ENCODE measurements at regions not wholly inside any gene's neighbourhood (a gene's known extent, or its start where the extent isn't known, plus 50 kb on each side); places are given as distances from the start of the nearest gene placed in this dataset.

DNA sequence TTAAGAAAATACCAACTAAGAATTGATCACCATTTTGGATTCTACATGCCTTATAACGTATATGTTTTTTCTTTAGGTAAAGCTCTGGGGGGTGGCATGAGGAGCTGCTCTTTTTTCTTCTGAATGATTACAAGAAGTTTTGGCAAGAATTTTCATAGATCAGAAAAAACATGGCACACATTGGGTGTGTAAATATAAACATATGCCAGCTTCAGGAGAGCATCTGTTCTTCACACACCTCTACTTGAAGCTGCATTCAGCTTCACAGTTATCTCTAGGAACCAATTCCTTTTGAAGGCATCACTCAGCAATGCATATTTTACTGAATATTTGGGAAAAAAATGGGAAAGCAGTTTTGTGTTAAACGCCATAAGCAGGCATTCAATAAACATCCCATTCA is 122.7 kb upstream of the GHR start:
- H3K27me3 ChIP-seq (ENCODE audit: control insufficient read depth in 1 of 2, insufficient read depth in 2 of 2, low read length in 2 of 2): no peaks in the 10 kb centered on the region
- H3K27me3 Mint-ChIP-seq: no peaks in the 10 kb centered on the region
- intact Hi-C loops (cut with DNase I, micrococcal nuclease): no loop called here
- no peak overlapping the region for H3K27ac ChIP-seq (ENCODE audit: low read depth in 1 of 2, low read length in 2 of 2)
- H3K36me3 ChIP-seq (ENCODE audit: insufficient read depth, low read length): no peaks in the 10 kb centered on the region
- no peaks in the 10 kb centered on the region for H3K36me3 Mint-ChIP-seq (ENCODE audit: low read depth)
- no peak for DNase-seq
- peaks cover 4% of the 10 kb centered on the region for H3K9me3 Mint-ChIP-seq
- peaks cover 0 to 4% of the 10 kb centered on the region in 2 experiments for H3K9me3 ChIP-seq (ENCODE audit: control insufficient read depth in 1 of 2, insufficient read depth in 1 of 2, low read length in 2 of 2)
- H3K4me1 ChIP-seq (ENCODE audit: insufficient read depth, low read length): no peaks in the 10 kb centered on the region
- TF ChIP-seq CTCF (IDR thresholded peaks at IDR 0.05): no peak
- CTCF ChIA-PET: no interaction called here
- H3K4me3 ChIP-seq (ENCODE audit: low read length): no peak overlapping the region
- no peak overlapping the region for H3K27ac Mint-ChIP-seq
- no peak overlapping the region for H3K4me3 Mint-ChIP-seq
- no peak for ATAC-seq (ENCODE audit: poor library complexity)
- POLR2A ChIA-PET: no interaction called here
- H3K4me1 Mint-ChIP-seq (ENCODE audit: low read depth): no peaks in the 10 kb centered on the region

GRCh38 chr5:42301349-42301748 is 121.9 kb upstream of the GHR start:
- H3K4me3 ChIP-seq (ENCODE audit: low read length): no peak overlapping the region
- no peaks in the 10 kb centered on the region for H3K4me1 Mint-ChIP-seq (ENCODE audit: low read depth)
- H3K27ac ChIP-seq (ENCODE audit: low read depth in 1 of 2, low read length in 2 of 2): no peak overlapping the region
- H3K9me3 Mint-ChIP-seq: peaks cover 4% of the 10 kb centered on the region
- H3K36me3 Mint-ChIP-seq (ENCODE audit: low read depth): no peaks in the 10 kb centered on the region
- ATAC-seq (ENCODE audit: poor library complexity) (no peak), DNase-seq (no peak)
- H3K27me3 Mint-ChIP-seq: no peaks in the 10 kb centered on the region
- ChIA-PET POLR2A (no interaction called here), CTCF (no interaction called here)
- no peak overlapping the region for H3K4me3 Mint-ChIP-seq
- intact Hi-C loops (cut with DNase I, micrococcal nuclease): no loop called here
- no peaks in the 10 kb centered on the region for H3K4me1 ChIP-seq (ENCODE audit: insufficient read depth, low read length)
- no peaks in the 10 kb centered on the region for H3K27me3 ChIP-seq (ENCODE audit: control insufficient read depth in 1 of 2, insufficient read depth in 2 of 2, low read length in 2 of 2)
- no peaks in the 10 kb centered on the region for H3K36me3 ChIP-seq (ENCODE audit: insufficient read depth, low read length)
- no peak overlapping the region for H3K27ac Mint-ChIP-seq
- TF ChIP-seq CTCF (IDR thresholded peaks at IDR 0.05): no peak
- peaks cover 0 to 1% of the 10 kb centered on the region in 2 experiments for H3K9me3 ChIP-seq (ENCODE audit: control insufficient read depth in 1 of 2, insufficient read depth in 1 of 2, low read length in 2 of 2)

- no peaks in the 10 kb centered on the region for H3K27me3 Mint-ChIP-seq
- no peak overlapping the region for H3K27ac Mint-ChIP-seq
- intact Hi-C loops (cut with DNase I, micrococcal nuclease): no loop called here
- H3K4me3 Mint-ChIP-seq: no peak overlapping the region
- POLR2A ChIA-PET: no interaction called here
- no peaks in the 10 kb centered on the region for H3K27me3 ChIP-seq (ENCODE audit: control insufficient read depth in 1 of 2, insufficient read depth in 2 of 2, low read length in 2 of 2)
- no peak for DNase-seq
- H3K4me1 Mint-ChIP-seq (ENCODE audit: low read depth): no peaks in the 10 kb centered on the region
- H3K36me3 ChIP-seq (ENCODE audit: insufficient read depth, low read length): no peaks in the 10 kb centered on the region
- no peaks in the 10 kb centered on the region for H3K9me3 ChIP-seq (ENCODE audit: control insufficient read depth in 1 of 2, insufficient read depth in 1 of 2, low read length in 2 of 2)
- H3K4me1 ChIP-seq (ENCODE audit: insufficient read depth, low read length): no peaks in the 10 kb centered on the region
- peaks cover 2% of the 10 kb centered on the region for H3K9me3 Mint-ChIP-seq
- ATAC-seq (ENCODE audit: poor library complexity): no peak
- no peak overlapping the region for H3K27ac ChIP-seq (ENCODE audit: low read depth in 1 of 2, low read length in 2 of 2)
- CTCF ChIA-PET: no interaction called here
- no peak overlapping the region for H3K4me3 ChIP-seq (ENCODE audit: low read length)
- no peaks in the 10 kb centered on the region for H3K36me3 Mint-ChIP-seq (ENCODE audit: low read depth)
- TF ChIP-seq CTCF (IDR thresholded peaks at IDR 0.05): no peak
These were observed 121.1 kb upstream of the GHR start for GRCh38 chr5:42302186-42302585.

All from CD4-positive, alpha-beta T cell (primary cell).